Adrenal gland (tissue), 9 donors: ENCODE measurements at regions not wholly inside any gene's neighbourhood (a gene's known extent, or its start where the extent isn't known, plus 50 kb on each side); places are given as distances from the start of the nearest gene placed in this dataset.

ENCODE experiments used
- DNase-seq, 7 donors: peaks; one replicate each; pipeline ENCODE4 v3.0.0-alpha.2; 2019 to 2020
- H3K27ac ChIP-seq, 5 donors: fragments of 200-600 bp; sonication (generic) in 4 of 5; 1 replicate in 3 of 5; 2 replicates in 2 of 5; pipeline versions ENCODE4 v1.5.1 to v1.8.0; 2016 to 2020; ENCODE audit warnings: mild to moderate bottlenecking in 1 of 5
- H3K27me3 ChIP-seq: fragments of 200-600 bp; 2 replicates; pipeline ENCODE4 v1.8.0; 2021
- H3K36me3 ChIP-seq, 2 donors: fragments of 200-600 bp; replicated peaks in 1 of 2; 1 replicate in 1 of 2; 2 replicates in 1 of 2; pipeline versions ENCODE4 v1.5.1 to v1.8.0; 2018 to 2022
- H3K4me1 ChIP-seq, 2 donors: fragments of 200-600 bp; replicated peaks in 1 of 2; 1 replicate in 1 of 2; 2 replicates in 1 of 2; pipeline versions ENCODE4 v1.5.1 to v1.8.0; 2018 to 2021
- H3K4me3 ChIP-seq, 4 donors: fragments of 200-600 bp; sonication (generic) in 3 of 4; one replicate each; pipeline ENCODE4 v1.5.1; 2016 to 2018
- H3K9me3 ChIP-seq, 3 donors: fragments of 200-600 bp; sonication (generic) in 1 of 3; replicated peaks in 1 of 3; 1 replicate in 2 of 3; 2 replicates in 1 of 3; pipeline versions ENCODE4 v1.5.1 to v1.8.0; 2016 to 2021
- CTCF ChIP-seq, 6 experiments: fragments of 450-650 bp in 4 of 6; fragments of 200-600 bp in 2 of 6; sonication (generic) in 1 of 6; IDR thresholded peaks; 1 replicate in 5 of 6; 2 replicates in 1 of 6; pipeline versions ENCODE4 v1.5.1 to v1.8.0; 2016 to 2021; ENCODE audit warnings: antibody characterized with exemption in 6 of 6, mild to moderate bottlenecking in 2 of 6, moderate library complexity in 1 of 6
- POLR2A ChIP-seq, 2 donors: fragments of 450-650 bp; IDR thresholded peaks; one replicate each; pipeline ENCODE4 v1.6.1; 2017; ENCODE audit warnings: antibody characterized with exemption in 2 of 2, mild to moderate bottlenecking in 2 of 2, moderate library complexity in 1 of 2
- WGBS, 4 donors: extraction: QIAGEN DNeasy Blood & Tissue Kit in 2 of 4; methylation state at CpG; one replicate each; pipeline versions ENCODE4 v1.1.5 to v1.1.7; 2013 to 2017; 5-methylcytosine and 5-hydroxymethylcytosine counted together
- intact Hi-C, 2 donors: fragments of 100-400 bp; cut with DNase I; formaldehyde crosslinking; loops; one replicate each; pipeline versions ENCODE4 v1.14.1 to v1.15.0; 2022 to 2023
- donor health status: healthy with polysubstance abuse.
- donor health status: Bipolar disorder and iron deficiency.
- donor health status: DM: yes; HTN: yes; CAD: no.
- donor health status: DM: no; HTN: no; CAD: no.
- donor health status: DM: no; HTN: no; CAD: no.

DNA sequence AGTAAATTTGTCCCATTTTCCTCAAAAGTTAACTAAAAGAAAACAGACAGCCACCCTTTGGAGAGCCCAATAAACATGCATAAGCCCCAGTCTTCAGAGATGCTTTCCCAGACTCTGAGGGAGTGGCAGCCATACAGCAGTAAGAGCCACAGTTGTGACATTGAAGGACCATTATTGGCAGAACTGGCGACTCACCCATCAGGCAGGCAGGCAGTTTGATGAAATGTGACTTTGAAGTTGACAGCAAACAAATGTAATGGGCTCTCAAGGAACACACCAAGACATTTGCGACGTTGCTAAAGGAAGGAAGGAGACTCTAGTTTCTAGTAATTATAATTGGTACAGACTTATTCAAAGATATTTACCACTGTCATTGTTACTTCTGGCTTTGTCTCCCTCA is 287.5 kb upstream of the PHYHIPL start:
- intact Hi-C loops = no loop called here
- WGBS, 4 donors = 77 to 82% (median 80%) methylated on average over 3 of the region's 3 CpGs
- H3K4me1 ChIP-seq = peaks cover 0 to 7% of the 10 kb centered on the region in 2 donors
- no peak overlapping the region for H3K27ac ChIP-seq
- H3K36me3 ChIP-seq = no peaks in the 10 kb centered on the region
- H3K4me3 ChIP-seq = no peak overlapping the region
- no peaks in the 10 kb centered on the region for H3K9me3 ChIP-seq
- no peak for TF ChIP-seq CTCF (IDR thresholded peaks at IDR 0.05)
- no peak for TF ChIP-seq POLR2A (IDR thresholded peaks at IDR 0.05)
- no peaks in the 10 kb centered on the region for H3K27me3 ChIP-seq
- no peak for DNase-seq

DNA sequence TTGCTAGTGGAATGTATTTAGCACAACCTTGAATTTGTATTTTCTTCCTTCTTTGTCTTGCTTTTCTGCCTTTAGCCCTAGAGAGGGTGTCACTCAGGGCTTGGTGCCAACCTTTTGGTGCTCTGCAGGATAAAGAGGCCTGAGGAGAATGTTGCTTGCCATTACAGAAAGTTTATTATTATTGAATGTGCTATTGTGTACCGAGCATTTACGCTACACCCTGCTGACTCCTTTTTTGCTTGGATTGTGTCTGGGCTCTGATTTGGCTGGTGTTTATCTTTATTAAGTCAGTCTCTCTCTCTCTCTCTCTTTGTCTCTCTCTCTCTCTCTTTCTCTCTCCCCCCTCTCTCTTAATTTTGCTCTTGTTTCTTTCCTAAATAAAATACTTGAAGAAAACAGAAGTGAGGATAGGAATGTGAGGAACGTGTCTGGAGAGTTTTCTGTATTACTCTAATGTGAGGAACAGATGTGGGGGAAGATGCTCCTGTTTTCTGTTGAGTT is 284.4 kb upstream of the PHYHIPL start:
- Histone ChIP-seq H3K27me3 (no peaks in the 10 kb centered on the region), H3K36me3 (no peaks in the 10 kb centered on the region), H3K4me3 (no peak overlapping the region), H3K4me1 (peaks cover 0 to 2% of the 10 kb centered on the region in 2 donors), H3K9me3 (no peaks in the 10 kb centered on the region), H3K27ac (no peak overlapping the region)
- intact Hi-C loops = no loop called here
- WGBS, 4 donors = 72 to 75% (median 74%) methylated on average over 3 of the region's 3 CpGs
- DNase-seq = peak in 5 of 7 donors; percentile 20 to 44 (median 37)
- TF ChIP-seq POLR2A (IDR thresholded peaks at IDR 0.05) (no peak), CTCF (IDR thresholded peaks at IDR 0.05) (no peak)

DNA sequence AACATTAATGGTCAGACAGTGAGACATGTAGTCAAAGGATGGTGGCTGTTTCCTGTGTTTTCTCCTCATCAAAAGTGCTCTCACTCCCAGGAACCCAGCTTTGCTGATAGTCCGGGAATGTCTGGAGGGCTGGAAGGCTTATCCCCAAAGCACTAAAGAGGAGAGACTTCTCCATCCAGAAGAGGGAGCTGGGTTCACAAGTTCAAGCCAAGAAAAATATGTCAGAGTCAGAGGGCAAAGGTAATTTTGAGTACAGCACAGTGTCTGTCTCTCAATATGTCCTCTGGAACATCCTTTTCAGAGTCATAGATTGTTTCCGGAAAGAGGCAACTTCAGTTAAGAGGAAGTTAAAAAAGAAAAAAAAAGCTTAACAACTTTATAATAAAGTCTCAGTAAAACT is 281.5 kb upstream of the PHYHIPL start:
- H3K36me3 ChIP-seq = no peaks in the 10 kb centered on the region
- TF ChIP-seq POLR2A (IDR thresholded peaks at IDR 0.05) = no peak
- TF ChIP-seq CTCF (IDR thresholded peaks at IDR 0.05) = peak in 1 of 6 experiments; percentile 12
- DNase-seq = peak in 1 of 7 donors; percentile 25
- no peak overlapping the region for H3K4me3 ChIP-seq
- no peak overlapping the region for H3K27ac ChIP-seq
- no peaks in the 10 kb centered on the region for H3K27me3 ChIP-seq
- H3K4me1 ChIP-seq = no peaks in the 10 kb centered on the region
- intact Hi-C loops = no loop called here
- no peaks in the 10 kb centered on the region for H3K9me3 ChIP-seq
- WGBS, 4 donors = 47 to 66% (median 65%) methylated on average over 2 of the region's 2 CpGs

DNA sequence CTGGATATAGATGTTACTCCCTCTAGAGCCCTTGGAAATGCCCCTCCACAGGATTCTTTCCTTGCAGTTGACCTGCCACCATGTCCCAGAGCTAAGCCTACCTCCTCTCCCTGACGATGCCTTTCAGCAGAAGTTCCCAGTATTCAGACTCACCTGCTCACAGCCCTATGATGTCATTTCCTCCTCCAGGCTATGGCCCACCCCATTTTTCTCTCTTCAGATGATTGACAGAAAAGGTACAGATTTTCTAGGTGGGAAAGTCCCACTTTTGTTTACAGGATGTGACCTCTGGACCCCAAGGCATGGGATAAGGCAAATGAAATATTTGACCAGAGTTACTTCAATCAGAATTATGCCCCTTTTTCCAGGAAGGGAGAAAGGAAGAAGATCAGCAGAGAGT is 280.2 kb upstream of the PHYHIPL start:
- Histone ChIP-seq H3K27me3 (no peaks in the 10 kb centered on the region), H3K36me3 (no peaks in the 10 kb centered on the region), H3K4me1 (no peaks in the 10 kb centered on the region), H3K9me3 (no peaks in the 10 kb centered on the region), H3K4me3 (no peak overlapping the region), H3K27ac (no peak overlapping the region)
- no peak for DNase-seq
- WGBS, 4 donors = 75 to 82% (median 76%) methylated on average over 1 of the region's 1 CpG
- intact Hi-C loops = no loop called here
- TF ChIP-seq POLR2A (IDR thresholded peaks at IDR 0.05) (no peak), CTCF (IDR thresholded peaks at IDR 0.05) (no peak)
